ENCODE measurements at regions not wholly inside any gene's neighbourhood (a gene's known extent, or its start where the extent isn't known, plus 50 kb on each side); places are given as distances from the start of the nearest gene placed in this dataset.

GRCh38 chr11:134887896-134888295 lies 475.9 kb upstream of the B3GAT1 start:
- TF ChIP-seq CTCF (IDR thresholded peaks at IDR 0.05) (no peak), POLR2A (IDR thresholded peaks at IDR 0.05) (no peak)
- intact Hi-C loops (cut with DNase I; ENCODE audit: low total_unique reads) = no loop called here
- WGBS, 2 donors = 81 to 82% methylated on average over 4 of the region's 4 CpGs
- H3K4me3 ChIP-seq (ENCODE audit: low read depth, poor library complexity, severe bottlenecking) = no peak overlapping the region
- no peak for DNase-seq (ENCODE audit: low spot score in 2 of 2)

- no peak overlapping the region for H3K4me3 ChIP-seq (ENCODE audit: low read depth, poor library complexity, severe bottlenecking)
- intact Hi-C loops (cut with DNase I; ENCODE audit: low total_unique reads) = no loop called here
- TF ChIP-seq POLR2A (IDR thresholded peaks at IDR 0.05) (no peak), CTCF (IDR thresholded peaks at IDR 0.05) (no peak)
- DNase-seq (ENCODE audit: low spot score in 2 of 2) = no peak
- WGBS, 2 donors = 71 to 81% methylated on average over 8 of the region's 8 CpGs
Observed at GRCh38 chr11:134883484-134883883, 471.4 kb upstream of the B3GAT1 start.

GRCh38 chr11:134882671-134883297 lies 470.7 kb upstream of the B3GAT1 start:
- no peak for TF ChIP-seq POLR2A (IDR thresholded peaks at IDR 0.05)
- no peak for TF ChIP-seq CTCF (IDR thresholded peaks at IDR 0.05)
- no peak overlapping the region for H3K4me3 ChIP-seq (ENCODE audit: low read depth, poor library complexity, severe bottlenecking)
- 69 to 76% methylated on average over 13 of the region's 13 CpGs for WGBS, 2 donors
- intact Hi-C loops (cut with DNase I; ENCODE audit: low total_unique reads) = no loop called here
- DNase-seq (ENCODE audit: low spot score in 2 of 2) = no peak

- no peak overlapping the region for H3K4me3 ChIP-seq (ENCODE audit: low read depth, poor library complexity, severe bottlenecking)
- TF ChIP-seq CTCF (IDR thresholded peaks at IDR 0.05) = no peak
- WGBS, 2 donors = 82 to 85% methylated on average over 11 of the region's 11 CpGs
- intact Hi-C loops (cut with DNase I; ENCODE audit: low total_unique reads) = no loop called here
- DNase-seq (ENCODE audit: low spot score in 2 of 2) = no peak
Observed at GRCh38 chr11:134882141-134882540, 470.1 kb upstream of the B3GAT1 start.

GRCh38 chr11:134880788-134881187 lies 468.7 kb upstream of the B3GAT1 start:
- 59 to 66% methylated on average over 6 of the region's 6 CpGs for WGBS, 2 donors
- H3K4me3 ChIP-seq (ENCODE audit: low read depth, poor library complexity, severe bottlenecking) = no peak overlapping the region
- intact Hi-C loops (cut with DNase I; ENCODE audit: low total_unique reads) = no loop called here
- TF ChIP-seq POLR2A (IDR thresholded peaks at IDR 0.05) = no peak
- no peak for TF ChIP-seq CTCF (IDR thresholded peaks at IDR 0.05)
- DNase-seq (ENCODE audit: low spot score in 2 of 2) = no peak

- 68 to 96% methylated on average over 3 of the region's 3 CpGs for WGBS, 2 donors
- TF ChIP-seq POLR2A (IDR thresholded peaks at IDR 0.05) (no peak), CTCF (IDR thresholded peaks at IDR 0.05) (no peak)
- DNase-seq (ENCODE audit: low spot score in 2 of 2) = no peak
- intact Hi-C loops (cut with DNase I; ENCODE audit: low total_unique reads) = no loop called here
- H3K4me3 ChIP-seq (ENCODE audit: low read depth, poor library complexity, severe bottlenecking) = no peak overlapping the region
Observed at GRCh38 chr11:134879931-134880330, 467.9 kb upstream of the B3GAT1 start.

Measured in lower leg skin (tissue), 4 donors.